ENCODE measurements at regions not wholly inside any gene's neighbourhood (a gene's known extent, or its start where the extent isn't known, plus 50 kb on each side); places are given as distances from the start of the nearest gene placed in this dataset.
"Not testable (repeated sequence)": the region's sequence is repeated elsewhere in the genome, so short reads cannot be mapped to it uniquely, and the experiment has no call there.

GRCh38 chr6:67916399-67916798 is 718.7 kb upstream of the ADGRB3 start:
- H3K36me3 Mint-ChIP-seq (ENCODE audit: insufficient read depth, unreplicated experiment), result no peaks in the 10 kb centered on the region
- DNase-seq, result no peak
- no peak overlapping the region for H3K27ac Mint-ChIP-seq (ENCODE audit: unreplicated experiment)
- intact Hi-C loops (cut with micrococcal nuclease; ENCODE audit: unreplicated experiment), result no loop called here
- peaks cover 9% of the 10 kb centered on the region for H3K9me3 Mint-ChIP-seq (ENCODE audit: low read depth, unreplicated experiment)
- H3K4me1 Mint-ChIP-seq (ENCODE audit: low read depth, unreplicated experiment), result no peaks in the 10 kb centered on the region
- no peak for TF ChIP-seq CTCF (IDR thresholded peaks at IDR 0.05; ENCODE audit: unreplicated experiment)
- H3K4me3 Mint-ChIP-seq (ENCODE audit: low read depth, unreplicated experiment), result no peak overlapping the region
- CTCF ChIA-PET, result no interaction called here
- H3K27me3 Mint-ChIP-seq (ENCODE audit: unreplicated experiment), result no peaks in the 10 kb centered on the region
- no TSS peak for BruUV-seq (replicated peaks)

GRCh38 chr6:67914419-67914818 is 720.7 kb upstream of the ADGRB3 start:
- Mint-ChIP-seq H3K9me3 (ENCODE audit: low read depth, unreplicated experiment) (peaks cover 11% of the 10 kb centered on the region), H3K4me3 (ENCODE audit: low read depth, unreplicated experiment) (no peak overlapping the region), H3K27me3 (ENCODE audit: unreplicated experiment) (no peaks in the 10 kb centered on the region), H3K4me1 (ENCODE audit: low read depth, unreplicated experiment) (no peaks in the 10 kb centered on the region), H3K27ac (ENCODE audit: unreplicated experiment) (no peak overlapping the region), H3K36me3 (ENCODE audit: insufficient read depth, unreplicated experiment) (no peaks in the 10 kb centered on the region)
- CTCF ChIA-PET, result no interaction called here
- intact Hi-C loops (cut with micrococcal nuclease; ENCODE audit: unreplicated experiment), result no loop called here
- DNase-seq, result no peak
- no TSS peak for BruUV-seq (replicated peaks)
- TF ChIP-seq CTCF (IDR thresholded peaks at IDR 0.05; ENCODE audit: unreplicated experiment), result no peak

- no peaks in the 10 kb centered on the region for H3K36me3 Mint-ChIP-seq (ENCODE audit: insufficient read depth, unreplicated experiment)
- H3K4me1 Mint-ChIP-seq (ENCODE audit: low read depth, unreplicated experiment), result no peaks in the 10 kb centered on the region
- H3K9me3 Mint-ChIP-seq (ENCODE audit: low read depth, unreplicated experiment), result peaks cover 8% of the 10 kb centered on the region
- intact Hi-C loops (cut with micrococcal nuclease; ENCODE audit: unreplicated experiment), result no loop called here
- CTCF ChIA-PET, result no interaction called here
- BruUV-seq (replicated peaks), result no TSS peak
- no peak for DNase-seq
- H3K4me3 Mint-ChIP-seq (ENCODE audit: low read depth, unreplicated experiment), result no peak overlapping the region
- no peak for TF ChIP-seq CTCF (IDR thresholded peaks at IDR 0.05; ENCODE audit: unreplicated experiment)
- H3K27ac Mint-ChIP-seq (ENCODE audit: unreplicated experiment), result no peak overlapping the region
- no peaks in the 10 kb centered on the region for H3K27me3 Mint-ChIP-seq (ENCODE audit: unreplicated experiment)
Observed at GRCh38 chr6:67909354-67909753, 725.7 kb upstream of the ADGRB3 start.

GRCh38 chr6:67908379-67908778 is 726.7 kb upstream of the ADGRB3 start:
- intact Hi-C loops (cut with micrococcal nuclease; ENCODE audit: unreplicated experiment), result no loop called here
- Mint-ChIP-seq H3K4me3 (ENCODE audit: low read depth, unreplicated experiment) (no peak overlapping the region), H3K36me3 (ENCODE audit: insufficient read depth, unreplicated experiment) (no peaks in the 10 kb centered on the region), H3K4me1 (ENCODE audit: low read depth, unreplicated experiment) (no peaks in the 10 kb centered on the region), H3K27me3 (ENCODE audit: unreplicated experiment) (no peaks in the 10 kb centered on the region), H3K27ac (ENCODE audit: unreplicated experiment) (no peak overlapping the region), H3K9me3 (ENCODE audit: low read depth, unreplicated experiment) (peaks cover 14% of the 10 kb centered on the region)
- no peak for DNase-seq
- CTCF ChIA-PET, result no interaction called here
- no TSS peak for BruUV-seq (replicated peaks)
- TF ChIP-seq CTCF (IDR thresholded peaks at IDR 0.05; ENCODE audit: unreplicated experiment), result no peak

GRCh38 chr6:67904735-67905134 is 730.3 kb upstream of the ADGRB3 start:
- DNase-seq; H3K27ac Mint-ChIP-seq (ENCODE audit: unreplicated experiment); intact Hi-C loops (cut with micrococcal nuclease; ENCODE audit: unreplicated experiment); H3K27me3 Mint-ChIP-seq (ENCODE audit: unreplicated experiment); CTCF ChIA-PET; H3K4me3 Mint-ChIP-seq (ENCODE audit: low read depth, unreplicated experiment); H3K4me1 Mint-ChIP-seq (ENCODE audit: low read depth, unreplicated experiment); H3K36me3 Mint-ChIP-seq (ENCODE audit: insufficient read depth, unreplicated experiment); BruUV-seq (replicated peaks): not testable (repeated sequence)
- H3K9me3 Mint-ChIP-seq (ENCODE audit: low read depth, unreplicated experiment), result peaks cover 15% of the 10 kb centered on the region

Data from Calu3 (cell line).